Fibroblast of the conjunctiva (primary cell): ENCODE measurements at regions not wholly inside any gene's neighbourhood (a gene's known extent, or its start where the extent isn't known, plus 50 kb on each side); places are given as distances from the start of the nearest gene placed in this dataset.

Experiments used
- DNase-seq: peaks from one replicate; pipeline ENCODE4 v3.0.0-alpha.2; 2010; ENCODE audit warnings: low read depth

DNA sequence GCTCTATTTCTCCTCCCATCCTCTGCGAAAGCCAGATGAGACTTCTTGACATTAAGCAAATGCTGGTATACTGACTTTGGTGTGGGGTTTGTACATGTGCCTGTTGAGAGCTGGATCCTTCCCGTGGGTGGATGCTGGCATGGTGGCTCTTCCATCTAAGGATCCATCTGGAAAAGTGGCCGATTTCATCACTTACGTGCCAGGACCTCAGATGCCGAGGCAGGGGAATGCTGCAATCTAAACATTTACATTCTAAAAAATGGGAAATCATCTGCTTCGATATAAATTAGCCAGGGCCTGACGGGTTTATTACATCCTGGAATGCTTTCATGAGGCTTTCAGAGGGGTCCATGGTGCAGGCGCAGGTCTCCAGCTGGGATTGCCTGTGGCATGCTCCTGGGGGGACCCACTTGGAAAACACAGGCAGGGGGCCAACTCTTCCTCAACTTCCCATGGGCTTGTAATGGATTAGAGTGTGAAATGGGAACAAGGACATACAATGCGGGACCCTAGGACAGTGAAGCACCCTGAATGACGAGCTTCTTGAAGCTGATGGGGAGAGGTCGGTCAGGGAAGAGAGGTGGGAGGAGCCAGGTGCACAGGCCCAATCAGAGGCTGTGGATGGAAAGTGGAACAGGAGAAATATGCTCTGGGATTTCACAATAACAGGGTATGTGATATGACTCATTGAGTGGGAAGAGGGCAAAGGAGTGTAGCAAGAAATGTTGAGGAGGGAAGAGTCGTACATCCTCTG, 105.5 kb upstream of the PITX1 start:
- peak; percentile 60 for DNase-seq

DNA sequence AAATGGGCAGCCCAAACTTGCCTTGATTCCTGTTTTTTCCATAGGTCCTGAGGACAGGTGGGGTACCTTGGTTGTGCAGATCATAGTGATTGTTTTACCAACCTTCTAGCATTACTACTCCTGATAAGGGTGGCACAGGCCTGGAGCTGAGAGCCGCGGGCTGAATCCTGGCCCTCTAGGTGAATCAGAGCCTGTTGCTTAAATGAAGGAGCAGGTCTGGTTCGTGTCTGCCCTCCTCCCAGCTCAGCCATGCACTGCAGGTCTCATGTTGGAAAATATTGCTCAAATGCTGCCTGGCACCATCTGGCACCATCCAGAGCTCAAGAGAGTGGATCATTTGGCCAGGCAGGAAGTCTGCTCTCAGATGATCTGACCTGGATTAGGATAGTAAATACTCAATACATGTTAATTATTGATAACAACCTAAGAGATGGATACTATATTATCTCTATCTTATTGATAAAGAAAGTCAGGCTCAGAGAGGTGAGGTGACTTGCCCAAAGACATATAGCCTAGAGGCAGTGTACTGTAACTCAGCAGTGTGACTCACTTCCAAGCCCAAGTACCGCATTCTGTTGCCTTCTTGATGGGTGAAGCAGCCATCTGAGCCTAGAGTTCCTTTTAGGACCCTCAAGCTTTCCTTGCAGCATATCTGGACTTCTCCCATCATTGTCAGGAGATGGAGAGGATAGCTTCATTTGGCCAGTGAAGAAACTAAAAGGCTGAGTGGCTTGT, 104.3 kb upstream of the PITX1 start:
- DNase-seq, result no peak

DNA sequence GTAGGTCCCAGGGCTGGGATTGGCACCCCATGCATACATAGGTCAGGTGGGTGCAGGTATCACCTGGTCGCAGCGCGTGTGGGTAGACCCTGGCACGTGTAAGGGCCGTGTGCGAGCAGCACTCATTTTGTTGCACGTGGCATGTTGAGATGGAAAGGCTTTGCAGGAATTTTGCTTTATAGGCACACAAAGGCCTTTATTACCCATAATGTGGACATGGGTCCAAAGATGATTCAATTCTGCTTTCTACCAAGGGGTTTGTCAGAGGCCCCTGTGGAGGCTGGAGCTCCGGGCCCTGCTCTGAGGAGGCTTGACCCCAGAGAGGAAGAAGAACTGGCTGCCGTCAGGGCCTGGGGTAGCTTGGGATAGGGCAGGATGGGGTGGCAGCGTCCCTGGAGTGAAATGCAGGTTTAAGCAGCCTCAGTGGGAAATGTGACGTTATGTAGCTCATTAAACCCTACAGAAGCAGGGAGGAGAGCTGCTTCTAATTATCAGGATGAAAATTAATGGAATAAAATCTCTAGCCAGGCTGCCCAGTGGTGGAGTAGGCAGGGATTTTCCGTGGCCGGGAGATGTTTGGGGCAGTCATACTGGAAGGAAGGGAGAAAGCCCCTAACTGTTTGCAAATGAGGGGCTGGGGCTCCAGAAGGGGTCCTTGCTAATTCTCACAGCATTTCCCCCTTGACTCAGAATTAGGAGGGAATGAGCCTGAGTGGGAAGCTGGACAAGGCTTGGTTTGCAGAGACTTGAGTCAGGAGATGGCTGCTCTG, 103.3 kb upstream of the PITX1 start:
- no peak for DNase-seq

DNA sequence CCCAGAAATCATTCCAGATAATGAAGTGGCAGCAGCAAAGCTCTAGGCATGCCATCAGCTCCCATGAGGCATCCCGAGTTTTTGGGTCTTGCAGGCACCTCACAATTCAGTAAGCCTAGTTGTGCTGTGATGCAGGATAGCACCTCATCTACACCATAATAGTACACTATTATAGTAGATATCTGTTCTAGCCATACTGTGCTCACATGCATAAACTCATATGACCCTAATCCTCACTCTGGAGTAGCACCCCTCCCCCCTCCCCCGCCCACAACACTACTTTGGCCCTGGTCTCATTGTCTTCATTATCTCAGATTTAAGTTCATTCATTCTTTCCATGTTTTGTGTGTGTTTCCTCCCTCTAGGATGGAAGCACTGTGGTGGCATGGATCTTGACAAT, 102.5 kb upstream of the PITX1 start:
- no peak for DNase-seq

DNA sequence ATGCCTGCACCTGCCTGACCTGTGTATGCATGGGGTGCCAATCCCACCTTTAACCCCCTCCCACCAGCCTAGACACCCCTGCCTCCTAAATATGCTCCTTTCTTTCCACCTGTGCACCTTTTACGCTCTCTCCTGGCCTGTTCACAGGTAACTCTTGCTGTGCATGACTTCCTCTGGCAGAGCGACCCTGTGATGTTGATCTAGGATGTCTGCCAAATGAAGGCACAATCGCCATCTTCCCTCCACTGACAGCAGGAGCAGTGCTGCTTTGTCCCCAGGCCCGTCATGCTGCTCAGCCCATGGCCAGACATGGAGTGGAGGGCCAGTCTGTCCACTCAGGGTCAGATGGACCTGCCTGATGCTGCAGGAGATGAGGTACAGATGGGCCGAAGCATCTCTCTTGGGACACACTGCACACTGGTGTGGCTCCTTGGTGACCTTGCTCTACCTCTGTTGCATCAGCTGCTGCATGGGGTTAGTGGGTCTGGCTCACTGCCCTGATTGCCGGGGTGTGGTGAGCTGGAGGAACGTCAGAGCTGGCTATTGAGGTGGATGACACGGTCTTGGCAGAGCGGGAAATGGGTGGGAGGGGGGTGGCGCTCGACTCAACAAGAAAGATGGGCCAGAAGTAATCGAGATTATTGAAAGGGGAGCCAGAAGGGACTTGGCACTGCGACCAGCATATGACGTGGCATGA, 101.7 kb upstream of the PITX1 start:
- DNase-seq, result peak; percentile 73

DNA sequence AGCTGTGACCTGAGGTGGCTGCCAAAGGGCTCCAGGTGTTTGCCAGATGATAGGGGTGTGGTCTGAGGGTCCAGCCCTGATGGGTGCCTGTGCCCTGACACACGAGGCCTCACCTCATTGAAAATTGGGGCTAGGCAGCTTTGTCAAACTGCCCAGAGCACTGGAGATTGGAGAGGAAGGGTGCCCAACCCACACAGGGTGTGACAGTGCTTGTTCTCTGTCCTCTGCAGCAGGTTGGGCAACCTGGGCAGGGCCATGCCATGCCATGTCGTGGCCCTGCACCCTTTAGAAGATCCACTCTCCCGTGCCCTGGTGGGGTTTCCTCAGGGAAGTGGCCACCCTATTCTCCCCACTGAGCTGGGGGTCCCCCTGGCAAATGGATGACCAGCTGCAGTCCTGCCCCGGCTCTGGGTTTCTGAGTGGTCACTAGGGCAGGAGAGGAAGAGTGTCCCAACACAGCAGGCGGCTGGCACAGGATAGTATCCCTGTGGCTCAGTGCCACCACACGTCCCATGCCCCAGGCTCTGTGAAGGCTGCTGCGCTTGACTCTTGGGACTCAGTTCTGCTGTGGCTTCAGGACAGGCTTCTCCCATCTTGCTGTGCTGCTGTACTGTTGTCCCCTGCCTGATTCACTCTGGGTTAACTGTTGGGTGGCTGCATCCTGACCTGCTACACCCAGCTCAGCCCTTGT, 100.8 kb upstream of the PITX1 start:
- DNase-seq, result no peak

DNA sequence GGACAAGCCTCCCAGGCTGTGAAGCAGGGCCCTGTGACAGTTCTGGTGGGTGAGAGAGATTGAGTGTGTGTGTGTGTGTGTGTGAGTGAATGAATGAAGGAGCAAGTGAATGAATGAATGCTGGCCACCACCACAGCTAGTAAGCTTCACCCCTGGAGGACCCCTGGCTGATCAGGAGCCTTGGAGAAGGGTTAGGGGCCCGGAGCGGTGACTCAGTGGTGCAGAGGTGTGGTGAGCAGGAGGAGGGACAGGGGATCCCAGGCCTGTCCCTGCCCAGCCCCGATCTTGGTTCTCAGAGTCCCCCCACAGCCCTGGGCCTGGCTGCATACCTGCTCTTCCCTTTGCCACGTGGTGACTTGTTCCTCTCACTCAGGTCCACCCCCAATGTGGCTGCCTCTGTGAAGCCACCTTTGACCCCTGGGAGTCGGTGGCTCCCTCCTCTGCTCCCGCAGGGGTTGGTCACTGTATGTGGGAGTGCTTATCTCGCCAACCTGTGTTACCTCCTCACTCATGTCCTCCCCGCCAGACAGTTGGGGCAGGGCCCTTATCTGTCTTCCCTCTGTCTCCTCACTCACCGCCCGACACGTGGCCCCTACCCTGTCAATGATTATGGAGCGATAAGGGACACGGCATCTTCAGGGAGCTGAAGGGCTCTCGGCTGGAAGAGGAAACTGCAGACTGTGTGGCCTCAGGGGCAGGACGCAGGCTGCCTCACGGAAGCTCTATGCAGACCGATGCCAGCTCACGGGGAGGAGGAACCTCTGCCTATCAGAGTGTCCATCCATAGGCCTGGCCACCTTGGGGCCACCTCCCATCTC, 99.9 kb upstream of the PITX1 start:
- no peak for DNase-seq

DNA sequence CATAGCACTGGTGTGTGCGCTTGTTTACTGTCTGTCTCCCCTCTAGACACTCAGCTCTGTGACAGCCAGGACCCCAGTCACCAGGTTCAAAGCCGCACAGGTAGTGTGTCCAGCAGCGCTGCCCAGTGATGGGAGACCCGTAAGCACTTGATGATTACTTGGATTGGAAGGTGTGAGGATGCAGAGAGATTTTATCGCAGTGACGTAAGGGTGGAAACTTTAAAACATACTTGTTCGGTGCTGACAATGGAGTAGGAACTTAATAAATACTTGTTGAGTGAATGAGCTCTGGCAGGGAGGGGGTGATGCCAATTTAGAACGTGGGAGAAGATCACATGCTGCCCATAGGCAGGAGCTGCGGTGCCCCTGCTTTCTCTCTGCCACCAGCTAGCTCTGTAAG, 99.2 kb upstream of the PITX1 start:
- no peak for DNase-seq

DNA sequence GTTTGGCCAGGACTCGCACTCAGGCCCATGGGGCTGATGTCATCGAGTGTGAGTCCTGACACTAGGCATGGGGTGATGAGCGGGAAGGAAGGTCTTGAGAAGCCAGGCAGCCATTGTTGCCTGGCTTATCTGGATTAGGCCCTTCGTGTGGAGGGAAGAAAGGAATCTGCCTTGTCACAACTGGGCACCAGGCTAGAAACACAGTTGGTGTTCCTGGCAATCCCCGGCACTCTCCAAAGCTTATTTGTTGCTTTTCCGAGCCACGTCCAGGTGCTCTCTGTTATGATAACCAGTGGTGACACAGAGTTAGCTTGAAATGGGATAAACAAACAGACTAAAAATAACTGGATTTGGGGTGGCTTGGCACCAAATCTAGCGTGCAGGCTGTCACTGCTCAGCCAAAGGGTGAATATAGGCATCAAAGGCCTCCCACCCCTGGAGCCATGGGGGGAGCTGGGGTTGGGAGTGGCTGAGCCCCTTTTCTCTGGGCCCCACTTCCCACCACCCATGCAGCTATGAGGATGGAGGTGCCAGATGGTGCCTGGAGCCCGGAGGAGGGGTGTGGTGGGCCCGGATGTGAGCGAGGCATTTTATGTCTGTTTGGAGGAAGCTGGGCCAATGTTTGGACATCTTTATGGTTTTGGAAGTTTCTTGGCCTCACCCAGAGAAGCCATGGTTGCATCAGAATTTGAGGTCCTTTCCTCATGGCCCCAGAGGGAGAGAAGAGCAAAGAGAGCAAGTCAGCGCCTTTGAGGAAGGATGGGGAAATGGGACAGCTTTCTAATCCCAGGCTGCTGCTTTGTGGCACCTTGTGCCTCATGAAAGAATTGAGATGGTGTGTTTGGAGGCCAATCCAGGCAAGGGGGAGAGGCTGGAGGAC, 98.0 kb upstream of the PITX1 start:
- no peak for DNase-seq

DNA sequence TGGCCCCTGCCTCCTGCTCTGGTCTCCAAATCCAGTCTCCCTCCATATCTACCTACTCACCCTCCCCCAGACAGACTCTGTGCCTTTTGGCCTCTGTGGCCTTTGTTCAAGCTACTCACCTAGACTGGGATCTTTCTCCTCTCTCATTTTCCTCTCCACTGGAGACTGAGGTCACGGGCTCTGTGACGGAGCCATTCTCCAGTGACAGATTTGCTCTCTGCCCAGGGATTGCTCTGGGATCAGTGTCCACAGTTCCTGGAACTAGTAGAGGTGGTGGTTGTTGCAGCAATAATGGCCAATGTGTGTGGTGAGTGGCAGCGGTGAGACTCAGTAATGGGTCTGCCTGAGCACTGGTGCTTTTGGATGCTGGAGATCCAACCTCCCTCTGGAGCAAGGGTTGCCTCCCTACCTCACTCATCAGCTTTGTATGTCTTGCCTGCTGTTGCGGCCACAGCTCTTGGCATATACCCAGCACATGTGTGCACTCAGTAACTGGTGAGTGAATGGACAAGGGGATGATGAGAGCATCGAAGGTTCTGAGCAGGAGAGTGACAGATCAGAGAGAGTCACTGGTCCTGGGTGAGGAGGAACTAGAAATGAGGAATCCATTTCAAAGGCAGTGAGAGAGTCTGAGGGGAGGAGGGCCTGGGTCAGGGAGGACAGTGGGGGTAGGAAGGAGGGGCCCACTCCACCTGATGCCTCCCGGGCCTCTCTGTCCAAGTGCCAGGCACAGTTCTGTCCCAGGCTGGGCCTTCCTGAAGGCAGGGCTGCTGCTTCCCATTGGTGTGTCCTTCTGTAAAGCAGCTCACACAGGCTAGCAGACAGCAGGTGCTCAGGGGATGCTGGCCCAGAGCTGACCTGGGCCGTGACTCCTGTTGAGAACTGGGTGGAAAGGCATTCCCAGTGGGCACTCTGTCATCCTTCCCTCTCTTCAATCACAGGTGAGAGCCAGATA, 96.5 kb upstream of the PITX1 start:
- DNase-seq, result no peak

DNA sequence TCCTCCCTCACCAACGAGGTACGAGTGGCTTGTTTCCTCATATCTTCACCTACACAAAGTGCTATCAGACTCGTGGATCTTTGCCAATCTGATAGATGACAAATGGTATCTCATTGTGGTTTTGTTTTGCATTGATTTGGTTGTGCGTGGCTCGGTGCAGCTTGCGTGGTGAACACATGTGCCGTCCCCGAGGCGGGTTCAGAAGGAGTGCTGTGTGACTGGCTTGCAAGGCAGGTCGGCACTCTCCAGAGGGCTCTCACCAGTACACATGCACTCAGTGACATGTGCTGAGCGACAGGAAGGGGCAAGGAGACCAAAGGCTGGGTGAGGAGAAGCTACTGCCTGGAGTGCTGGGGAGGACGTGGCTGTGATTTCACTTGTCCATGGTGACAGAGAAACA, 95.3 kb upstream of the PITX1 start:
- no peak for DNase-seq

DNA sequence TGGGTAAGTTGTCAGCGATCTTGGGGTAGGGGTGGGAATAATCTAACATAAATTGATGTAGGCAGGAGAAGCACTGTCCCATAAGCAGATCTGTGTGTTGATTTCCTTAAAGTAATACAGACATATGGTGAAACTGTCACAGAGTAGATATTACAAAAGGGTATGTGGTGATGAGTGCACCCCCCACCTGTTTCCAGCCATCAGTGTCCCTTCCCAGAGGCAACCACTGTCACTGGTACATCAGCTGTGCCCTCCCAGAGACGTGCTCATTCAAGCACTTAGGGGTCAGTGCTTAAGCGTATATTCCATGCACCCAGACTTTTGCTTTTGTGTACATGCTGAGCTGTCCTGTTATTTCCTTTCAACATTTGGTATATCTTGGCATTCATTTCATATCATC, 94.3 kb upstream of the PITX1 start:
- DNase-seq, result no peak

DNA sequence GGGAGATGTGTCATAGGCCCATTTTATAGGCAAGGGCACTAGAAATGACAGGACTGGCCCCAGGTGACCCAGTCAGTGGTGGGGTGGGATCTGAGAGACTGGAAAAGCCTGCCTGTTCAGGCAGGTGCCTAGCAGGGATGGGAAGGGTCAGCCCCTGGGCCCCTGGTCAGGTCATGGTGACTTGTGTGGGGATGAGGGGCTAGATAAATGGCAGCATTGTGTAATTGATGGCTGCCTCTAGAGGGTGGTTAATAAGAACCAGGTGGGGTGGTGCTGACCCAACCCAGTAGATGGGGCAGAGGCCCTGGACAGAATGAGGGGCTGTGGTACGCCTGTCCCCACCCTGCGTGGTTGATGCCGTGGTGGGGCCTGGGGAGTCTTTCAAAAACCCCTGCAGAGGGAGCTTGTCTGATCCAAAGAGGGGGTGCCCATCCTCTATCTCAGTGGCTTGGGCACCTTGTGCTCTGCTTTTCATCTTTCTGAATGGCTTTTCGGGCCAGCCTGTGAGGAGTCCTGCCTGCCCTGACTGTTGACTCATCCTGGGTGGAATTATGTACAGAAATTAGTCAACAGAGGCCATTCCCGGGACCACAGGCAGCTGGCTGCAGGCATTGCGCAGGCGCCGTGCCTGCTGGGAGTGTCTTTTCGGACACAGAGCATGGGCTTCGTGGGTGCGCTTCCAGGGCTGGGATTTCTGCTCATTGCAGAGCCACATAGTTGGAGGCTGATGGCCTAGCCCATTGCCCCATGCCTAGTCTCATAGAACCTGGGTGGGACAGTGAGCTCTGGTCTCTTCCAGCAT, 93.6 kb upstream of the PITX1 start:
- DNase-seq, result no peak

DNA sequence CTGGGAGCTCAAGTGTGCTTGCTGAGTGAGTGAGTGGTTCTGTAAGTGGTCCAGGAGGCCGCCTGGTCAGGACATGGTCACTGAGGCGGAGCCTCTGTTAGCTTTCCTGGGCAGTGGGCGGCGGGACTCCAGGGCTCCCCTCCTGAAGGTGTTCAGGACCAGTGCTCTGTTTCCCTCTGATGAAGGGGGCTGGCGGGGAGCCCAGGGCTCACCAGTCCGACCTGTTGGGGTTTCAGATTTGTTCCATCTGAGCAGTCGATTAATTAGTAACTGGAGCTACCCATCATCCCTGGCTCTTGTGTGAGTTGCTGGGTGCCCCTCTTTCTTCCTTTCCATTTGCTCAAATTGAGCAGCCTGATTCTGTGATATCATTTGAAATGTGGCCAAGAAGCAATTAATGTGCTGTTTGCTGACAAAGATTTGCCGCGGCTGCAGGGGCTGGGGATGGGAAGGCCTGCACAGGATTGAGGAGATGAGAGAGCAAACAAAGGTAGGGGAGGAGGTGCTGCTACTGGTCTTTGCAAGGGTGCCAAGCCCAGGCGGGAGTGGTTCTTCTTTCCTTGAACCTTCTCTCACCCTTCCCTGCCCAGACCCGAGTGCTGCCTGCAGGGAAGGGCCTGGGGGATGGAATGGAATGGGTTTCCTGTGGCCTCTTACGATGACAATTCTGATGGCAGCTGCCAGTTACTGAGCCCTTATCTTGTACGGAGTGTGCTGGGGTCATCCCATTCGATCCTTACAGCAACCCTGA, 92.8 kb upstream of the PITX1 start:
- DNase-seq, result no peak

DNA sequence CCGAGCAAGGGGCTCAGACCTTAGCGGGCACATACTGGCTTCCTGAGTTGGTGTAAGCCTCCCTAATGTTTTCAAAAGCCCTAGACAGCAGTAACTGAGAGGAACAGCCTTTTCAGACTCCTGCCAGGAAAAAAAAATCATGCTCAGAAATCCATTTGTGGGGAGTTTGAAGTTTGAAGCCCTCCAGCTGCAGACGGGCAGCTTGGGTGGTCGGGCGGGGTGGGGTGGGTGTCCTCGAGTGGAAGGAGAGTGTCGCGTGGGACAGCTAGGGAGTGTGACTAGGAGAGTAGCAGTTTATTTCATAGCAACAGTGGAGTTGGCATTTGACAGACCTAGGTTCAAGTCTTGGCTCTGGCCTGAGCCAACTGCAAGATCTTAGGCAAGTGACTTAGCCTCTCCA, 90.7 kb upstream of the PITX1 start:
- no peak for DNase-seq

DNA sequence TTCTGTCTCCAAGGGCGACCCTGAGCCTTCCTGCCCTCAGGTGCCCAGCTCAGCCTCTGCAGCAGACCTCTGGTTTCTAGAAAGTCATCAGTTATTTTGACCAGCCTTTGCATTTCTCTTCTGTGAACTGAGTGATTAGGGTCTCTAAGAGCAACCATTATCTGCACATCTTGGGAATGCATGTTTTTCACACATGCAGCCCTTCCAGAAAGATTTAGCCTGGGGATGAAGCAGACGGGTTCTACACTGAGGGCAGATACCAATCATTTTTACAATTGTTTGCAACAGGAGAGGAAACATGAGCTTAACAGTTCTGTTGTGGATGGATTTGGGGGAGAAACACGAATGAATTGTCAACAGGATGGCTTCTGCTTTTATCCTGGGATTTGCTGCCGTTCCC, 90.1 kb upstream of the PITX1 start:
- no peak for DNase-seq

DNA sequence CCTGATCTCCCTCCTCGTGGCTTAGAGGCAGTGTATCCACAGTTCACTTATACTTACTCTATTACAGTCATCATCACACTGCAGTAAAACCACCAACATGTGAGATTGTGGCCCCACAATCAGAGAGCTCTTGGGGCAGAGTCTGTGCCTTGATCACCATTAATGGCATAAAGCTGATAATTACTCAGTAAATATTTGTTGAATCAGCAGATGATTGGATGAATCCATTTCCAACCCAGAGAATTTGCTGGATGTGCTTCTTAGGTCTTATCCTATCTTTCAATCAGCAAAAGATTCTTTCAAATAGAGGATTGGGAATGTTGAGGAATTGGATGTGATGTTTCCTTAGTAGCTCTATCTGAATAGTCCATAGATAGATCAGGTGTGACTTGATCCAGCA, 88.8 kb upstream of the PITX1 start:
- no peak for DNase-seq
